ENCODE measurements at regions not wholly inside any gene's neighbourhood (a gene's known extent, or its start where the extent isn't known, plus 50 kb on each side); places are given as distances from the start of the nearest gene placed in this dataset.

DNA sequence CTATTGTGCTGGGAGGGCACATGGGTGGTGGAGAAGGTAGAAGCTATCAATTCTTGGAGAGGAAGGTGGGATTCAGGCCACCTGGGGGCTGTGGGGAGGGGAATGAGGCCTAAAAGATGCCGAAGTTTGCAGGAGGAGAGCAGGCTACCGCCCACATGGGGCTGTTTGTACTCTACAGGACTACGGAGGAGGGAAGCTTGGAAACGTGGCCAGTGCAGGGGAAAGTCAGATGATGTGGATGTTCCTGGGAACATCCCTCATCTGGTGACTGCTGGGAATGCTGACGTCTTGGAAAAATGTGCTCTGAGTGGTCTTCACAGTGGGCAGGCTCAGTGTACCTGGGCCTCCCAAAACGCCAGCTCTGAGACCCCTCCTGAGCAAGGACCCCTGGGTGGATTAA is 78.5 kb downstream of the TNFAIP2 start (continued):
- TF ChIP-seq, protein P1, sequence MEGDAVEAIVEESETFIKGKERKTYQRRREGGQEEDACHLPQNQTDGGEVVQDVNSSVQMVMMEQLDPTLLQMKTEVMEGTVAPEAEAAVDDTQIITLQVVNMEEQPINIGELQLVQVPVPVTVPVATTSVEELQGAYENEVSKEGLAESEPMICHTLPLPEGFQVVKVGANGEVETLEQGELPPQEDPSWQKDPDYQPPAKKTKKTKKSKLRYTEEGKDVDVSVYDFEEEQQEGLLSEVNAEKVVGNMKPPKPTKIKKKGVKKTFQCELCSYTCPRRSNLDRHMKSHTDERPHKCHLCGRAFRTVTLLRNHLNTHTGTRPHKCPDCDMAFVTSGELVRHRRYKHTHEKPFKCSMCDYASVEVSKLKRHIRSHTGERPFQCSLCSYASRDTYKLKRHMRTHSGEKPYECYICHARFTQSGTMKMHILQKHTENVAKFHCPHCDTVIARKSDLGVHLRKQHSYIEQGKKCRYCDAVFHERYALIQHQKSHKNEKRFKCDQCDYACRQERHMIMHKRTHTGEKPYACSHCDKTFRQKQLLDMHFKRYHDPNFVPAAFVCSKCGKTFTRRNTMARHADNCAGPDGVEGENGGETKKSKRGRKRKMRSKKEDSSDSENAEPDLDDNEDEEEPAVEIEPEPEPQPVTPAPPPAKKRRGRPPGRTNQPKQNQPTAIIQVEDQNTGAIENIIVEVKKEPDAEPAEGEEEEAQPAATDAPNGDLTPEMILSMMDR (conservative IDR thresholded peaks at IDR 0.05; ENCODE audit: low read depth in 2 of 2) = no peak
- TF ChIP-seq ZNF331 (CRISPR knock-in tag; IDR thresholded peaks at IDR 0.05; ENCODE audit: low read depth) (no peak), POLR2AphosphoS5 (IDR thresholded peaks at IDR 0.05; ENCODE audit: low read depth) (no peak)

DNA sequence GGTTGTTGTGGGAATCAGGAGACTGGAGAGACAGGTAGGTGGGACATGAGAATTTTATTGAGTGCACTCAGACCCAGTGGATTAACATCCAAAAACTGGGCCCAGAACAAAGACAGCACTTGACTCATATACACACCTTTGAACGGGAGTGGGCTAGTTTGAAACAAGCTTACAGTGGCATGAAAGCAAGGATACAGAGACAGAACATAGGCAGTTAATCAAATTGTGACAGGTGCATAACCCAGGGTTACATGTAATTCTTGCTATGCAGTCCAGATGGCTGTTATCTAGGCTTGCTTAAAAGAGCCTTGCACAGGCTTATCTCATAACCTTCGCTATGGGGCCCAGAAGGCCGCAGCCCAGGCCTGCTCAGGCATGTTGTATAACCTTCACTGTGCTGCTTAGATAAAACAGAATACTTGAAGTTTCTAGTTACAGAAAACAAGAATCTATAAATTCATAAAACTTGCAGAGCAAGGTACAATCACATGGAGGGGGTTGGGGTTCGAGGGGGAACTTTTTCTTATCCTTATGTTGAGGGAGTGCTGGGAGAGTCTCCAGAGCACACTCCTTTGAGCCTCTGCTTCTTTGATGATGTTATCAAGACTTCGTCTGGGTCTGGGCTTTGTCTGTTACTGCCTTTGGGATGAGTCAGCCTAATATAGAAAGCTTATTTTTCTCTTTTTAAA is 81.7 kb downstream of the TNFAIP2 start:
- peaks cover 48% of the 10 kb centered on the region for H3K27me3 Mint-ChIP-seq (ENCODE audit: insufficient read depth, low read depth, poor library complexity)
- Histone ChIP-seq H3K36me3 (ENCODE audit: insufficient read depth) (no peaks in the 10 kb centered on the region; the same call in 1 of the 2 replicates), H3K4me3 (no peak overlapping the region), H3K9me2 (ENCODE audit: insufficient read depth) (0 out of 2 replicates have a peak, but pooled peaks cover 4% of the 10 kb centered on the region), H2AFZ (no peak overlapping the region), H3K4me1 (ENCODE audit: insufficient read depth) (0 out of 2 replicates have a peak, but pooled peaks cover 7% of the 10 kb centered on the region), H3K27me3 (ENCODE audit: insufficient read depth) (peaks cover 40% of the 10 kb centered on the region), H3K27ac (ENCODE audit: low read depth) (no peak overlapping the region), H3F3A (replicated peaks; ENCODE audit: low read depth) (no peaks in the 10 kb centered on the region), H3K79me2 (replicated peaks; ENCODE audit: insufficient read depth) (no peaks in the 10 kb centered on the region), H3K4me2 (no peak overlapping the region), H4K20me1 (replicated peaks; ENCODE audit: insufficient read depth) (no peaks in the 10 kb centered on the region)
- peaks cover 56% of the 10 kb centered on the region for H3K9me3 Mint-ChIP-seq
- DNase-seq (ENCODE audit: low spot score) = peak; percentile 44
- H3K36me3 Mint-ChIP-seq (ENCODE audit: low read depth) = peaks cover 28% of the 10 kb centered on the region
- H3K4me1 Mint-ChIP-seq = peaks cover 7% of the 10 kb centered on the region
- H3K27ac Mint-ChIP-seq = no peak overlapping the region
- no peak for ATAC-seq
- no peak overlapping the region for H3K4me3 Mint-ChIP-seq
- TF ChIP-seq JUNB (IDR thresholded peaks at IDR 0.05; ENCODE audit: unreplicated experiment) (no peak), STAT1 (IDR thresholded peaks at IDR 0.05; ENCODE audit: unreplicated experiment) (no peak), CREB1 (CRISPR knock-in tag; IDR thresholded peaks at IDR 0.05; ENCODE audit: low read depth) (no peak), POLR2AphosphoS5 (IDR thresholded peaks at IDR 0.05; ENCODE audit: low read depth) (no peak), EZH2 (IDR thresholded peaks at IDR 0.05; ENCODE audit: low read depth, unreplicated experiment) (no peak), NANOG (IDR thresholded peaks at IDR 0.05; ENCODE audit: borderline replicate concordance) (no peak), ZNF114 (CRISPR knock-in tag; IDR thresholded peaks at IDR 0.05) (no peak), EZH2phosphoT487 (IDR thresholded peaks at IDR 0.05; ENCODE audit: unreplicated experiment) (no peak), ZNF331 (CRISPR knock-in tag; IDR thresholded peaks at IDR 0.05; ENCODE audit: low read depth) (no peak)
- TF ChIP-seq, protein P2, sequence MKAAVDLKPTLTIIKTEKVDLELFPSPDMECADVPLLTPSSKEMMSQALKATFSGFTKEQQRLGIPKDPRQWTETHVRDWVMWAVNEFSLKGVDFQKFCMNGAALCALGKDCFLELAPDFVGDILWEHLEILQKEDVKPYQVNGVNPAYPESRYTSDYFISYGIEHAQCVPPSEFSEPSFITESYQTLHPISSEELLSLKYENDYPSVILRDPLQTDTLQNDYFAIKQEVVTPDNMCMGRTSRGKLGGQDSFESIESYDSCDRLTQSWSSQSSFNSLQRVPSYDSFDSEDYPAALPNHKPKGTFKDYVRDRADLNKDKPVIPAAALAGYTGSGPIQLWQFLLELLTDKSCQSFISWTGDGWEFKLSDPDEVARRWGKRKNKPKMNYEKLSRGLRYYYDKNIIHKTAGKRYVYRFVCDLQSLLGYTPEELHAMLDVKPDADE (IDR thresholded peaks at IDR 0.05) = no peak
- TF ChIP-seq, protein P1 (conservative IDR thresholded peaks at IDR 0.05; ENCODE audit: low read depth in 2 of 2) = no peak
- TF ChIP-seq, protein P3, sequence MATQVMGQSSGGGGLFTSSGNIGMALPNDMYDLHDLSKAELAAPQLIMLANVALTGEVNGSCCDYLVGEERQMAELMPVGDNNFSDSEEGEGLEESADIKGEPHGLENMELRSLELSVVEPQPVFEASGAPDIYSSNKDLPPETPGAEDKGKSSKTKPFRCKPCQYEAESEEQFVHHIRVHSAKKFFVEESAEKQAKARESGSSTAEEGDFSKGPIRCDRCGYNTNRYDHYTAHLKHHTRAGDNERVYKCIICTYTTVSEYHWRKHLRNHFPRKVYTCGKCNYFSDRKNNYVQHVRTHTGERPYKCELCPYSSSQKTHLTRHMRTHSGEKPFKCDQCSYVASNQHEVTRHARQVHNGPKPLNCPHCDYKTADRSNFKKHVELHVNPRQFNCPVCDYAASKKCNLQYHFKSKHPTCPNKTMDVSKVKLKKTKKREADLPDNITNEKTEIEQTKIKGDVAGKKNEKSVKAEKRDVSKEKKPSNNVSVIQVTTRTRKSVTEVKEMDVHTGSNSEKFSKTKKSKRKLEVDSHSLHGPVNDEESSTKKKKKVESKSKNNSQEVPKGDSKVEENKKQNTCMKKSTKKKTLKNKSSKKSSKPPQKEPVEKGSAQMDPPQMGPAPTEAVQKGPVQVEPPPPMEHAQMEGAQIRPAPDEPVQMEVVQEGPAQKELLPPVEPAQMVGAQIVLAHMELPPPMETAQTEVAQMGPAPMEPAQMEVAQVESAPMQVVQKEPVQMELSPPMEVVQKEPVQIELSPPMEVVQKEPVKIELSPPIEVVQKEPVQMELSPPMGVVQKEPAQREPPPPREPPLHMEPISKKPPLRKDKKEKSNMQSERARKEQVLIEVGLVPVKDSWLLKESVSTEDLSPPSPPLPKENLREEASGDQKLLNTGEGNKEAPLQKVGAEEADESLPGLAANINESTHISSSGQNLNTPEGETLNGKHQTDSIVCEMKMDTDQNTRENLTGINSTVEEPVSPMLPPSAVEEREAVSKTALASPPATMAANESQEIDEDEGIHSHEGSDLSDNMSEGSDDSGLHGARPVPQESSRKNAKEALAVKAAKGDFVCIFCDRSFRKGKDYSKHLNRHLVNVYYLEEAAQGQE (IDR thresholded peaks at IDR 0.05; ENCODE audit: unreplicated experiment) = no peak

Data from GM23338 (cell line).